K562 (cell line): ENCODE measurements at regions not wholly inside any gene's neighbourhood (a gene's known extent, or its start where the extent isn't known, plus 50 kb on each side); places are given as distances from the start of the nearest gene placed in this dataset.
A peak's percentile ranks its signal among the peaks of the same experiment; 100 is the strongest.

Source experiments
- EP400 ChIP-seq: fragments of 450-650 bp; IDR thresholded peaks from 2 replicates; pipeline ENCODE4 v1.6.1; 2017; ENCODE audit warnings: antibody characterized with exemption, mild to moderate bottlenecking, moderate library complexity
- MAFG ChIP-seq: fragments of 450-650 bp; conservative IDR thresholded peaks from 2 replicates; pipeline ENCODE4 v1.6.1; 2016; ENCODE audit warnings: missing genetic modification characterization, missing compliant biosample characterization
- MEF2D ChIP-seq: conservative IDR thresholded peaks from 2 replicates; pipeline ENCODE4 v1.6.1; 2016; ENCODE audit warnings: low read depth, missing genetic modification characterization, missing compliant biosample characterization
- RBM14 ChIP-seq: fragments of 200-400 bp; formaldehyde crosslinking; IDR thresholded peaks from 2 replicates; pipeline ENCODE4 v1.6.1; 2018; ENCODE audit warnings: low read depth, mild to moderate bottlenecking, low read length, moderate library complexity, borderline replicate concordance; ENCODE audit not compliant: insufficient read depth
- RBM15 ChIP-seq: fragments of 200-400 bp; formaldehyde crosslinking; IDR thresholded peaks from 2 replicates; pipeline ENCODE4 v1.6.1; 2018; ENCODE audit warnings: mild to moderate bottlenecking, low read length, moderate library complexity; ENCODE audit not compliant: insufficient read depth
- RBM34 ChIP-seq: fragments of 200-400 bp; formaldehyde crosslinking; IDR thresholded peaks from 2 replicates; pipeline ENCODE4 v1.6.1; 2018; ENCODE audit warnings: low read length, borderline replicate concordance; ENCODE audit not compliant: insufficient read depth
- SAP30 ChIP-seq: fragments of 200-600 bp; sonication (generic); IDR thresholded peaks from 2 replicates; pipeline ENCODE4 v1.6.1; 2012; ENCODE audit warnings: borderline replicate concordance, low read depth, mild to moderate bottlenecking, moderate library complexity, low read length, control low read depth, inconsistent platforms; ENCODE audit not compliant: insufficient read depth, poor library complexity, severe bottlenecking
- TAF1 ChIP-seq: IDR thresholded peaks from 2 replicates; pipeline ENCODE4 v1.6.1; 2011; ENCODE audit warnings: mild to moderate bottlenecking, low read length, moderate library complexity; ENCODE audit not compliant: insufficient read depth, control insufficient read depth, severe bottlenecking; ENCODE audit errors: extremely low read depth
- ZC3H4 ChIP-seq: sonication (generic); formaldehyde crosslinking; IDR thresholded peaks from 2 replicates; pipeline ENCODE4 v1.9.0; 2021; ENCODE audit warnings: missing genetic modification reagents, borderline replicate concordance
- ZNF444 ChIP-seq: fragments of 250-450 bp; sonication (Bioruptor Pico); IDR thresholded peaks from 2 replicates; pipeline ENCODE4 v1.4.0; 2020; ENCODE audit warnings: mild to moderate bottlenecking, moderate library complexity
- TF ChIP-seq, protein P1 (sequence below): fragments of 450-650 bp; IDR thresholded peaks from 2 replicates; pipeline ENCODE4 v1.6.1; 2016; ENCODE audit warnings: mild to moderate bottlenecking
- TF ChIP-seq, protein P2 (sequence below): fragments of 200-800 bp; sonication (Bioruptor generic); IDR thresholded peaks from 2 replicates; pipeline ENCODE4 v1.6.1; 2017; ENCODE audit warnings: missing genetic modification characterization, missing compliant biosample characterization
- TF ChIP-seq, protein P3 (sequence below): fragments of 250-450 bp; sonication (Bioruptor Pico); IDR thresholded peaks from 2 replicates; pipeline ENCODE4 v1.5.0; 2021
- TF ChIP-seq, protein P4 (sequence below), 2 experiments: fragments of 250-450 bp in 1 of 2; fragments of 450-650 bp in 1 of 2; sonication (Bioruptor Pico) in 1 of 2; IDR thresholded peaks; 2 replicates each; pipeline versions ENCODE4 v1.6.1 to v1.8.0; 2016 to 2021; ENCODE audit warnings: mild to moderate bottlenecking in 2 of 2, moderate library complexity in 2 of 2, missing compliant biosample characterization in 1 of 2, missing genetic modification characterization in 1 of 2
- TF ChIP-seq, protein P5 (sequence below): fragments of 150-350 bp; IDR thresholded peaks from 2 replicates; pipeline ENCODE4 v1.6.1; 2014; ENCODE audit warnings: low read depth, mild to moderate bottlenecking, low read length, borderline replicate concordance

DNA sequence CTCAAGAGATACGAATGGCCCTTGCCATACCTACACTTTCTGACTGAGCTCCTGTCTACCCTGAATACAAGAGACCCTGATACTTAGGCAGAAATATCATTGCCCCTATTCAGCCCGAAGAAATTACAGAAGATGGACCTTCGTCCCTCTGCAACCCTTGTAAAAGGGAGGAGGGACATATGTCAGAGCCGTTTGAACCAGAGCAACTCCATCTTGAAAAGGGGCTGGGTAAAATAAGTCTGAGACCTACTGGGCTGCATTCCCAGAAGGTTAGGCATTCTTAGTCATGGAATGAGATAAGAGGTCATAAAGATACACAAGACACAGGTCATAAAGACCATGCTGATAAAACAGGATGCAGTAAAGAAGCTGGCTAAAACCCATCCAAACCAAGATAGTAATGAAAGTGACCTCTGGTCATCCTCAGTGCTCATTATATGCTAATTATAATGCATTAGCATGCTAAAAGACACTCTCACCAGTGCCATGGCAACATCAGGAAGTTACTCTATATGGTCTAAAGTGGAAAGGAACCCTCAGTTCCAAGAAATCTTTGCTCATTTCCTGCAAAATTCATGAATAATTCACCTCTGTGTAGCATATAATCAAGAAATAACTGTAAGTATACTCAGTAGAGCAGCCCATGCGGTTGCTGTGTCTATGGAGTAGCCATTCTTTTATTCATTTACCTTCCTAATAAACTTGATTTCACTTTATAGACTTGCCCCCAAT lies 49.7 kb upstream of the GPD1L start (continued):
- no peak for TF ChIP-seq MAFG (tag)
- TF ChIP-seq RBM34 = no peak
- TF ChIP-seq, protein P1, sequence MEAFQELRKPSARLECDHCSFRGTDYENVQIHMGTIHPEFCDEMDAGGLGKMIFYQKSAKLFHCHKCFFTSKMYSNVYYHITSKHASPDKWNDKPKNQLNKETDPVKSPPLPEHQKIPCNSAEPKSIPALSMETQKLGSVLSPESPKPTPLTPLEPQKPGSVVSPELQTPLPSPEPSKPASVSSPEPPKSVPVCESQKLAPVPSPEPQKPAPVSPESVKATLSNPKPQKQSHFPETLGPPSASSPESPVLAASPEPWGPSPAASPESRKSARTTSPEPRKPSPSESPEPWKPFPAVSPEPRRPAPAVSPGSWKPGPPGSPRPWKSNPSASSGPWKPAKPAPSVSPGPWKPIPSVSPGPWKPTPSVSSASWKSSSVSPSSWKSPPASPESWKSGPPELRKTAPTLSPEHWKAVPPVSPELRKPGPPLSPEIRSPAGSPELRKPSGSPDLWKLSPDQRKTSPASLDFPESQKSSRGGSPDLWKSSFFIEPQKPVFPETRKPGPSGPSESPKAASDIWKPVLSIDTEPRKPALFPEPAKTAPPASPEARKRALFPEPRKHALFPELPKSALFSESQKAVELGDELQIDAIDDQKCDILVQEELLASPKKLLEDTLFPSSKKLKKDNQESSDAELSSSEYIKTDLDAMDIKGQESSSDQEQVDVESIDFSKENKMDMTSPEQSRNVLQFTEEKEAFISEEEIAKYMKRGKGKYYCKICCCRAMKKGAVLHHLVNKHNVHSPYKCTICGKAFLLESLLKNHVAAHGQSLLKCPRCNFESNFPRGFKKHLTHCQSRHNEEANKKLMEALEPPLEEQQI = no peak
- TF ChIP-seq, protein P2, sequence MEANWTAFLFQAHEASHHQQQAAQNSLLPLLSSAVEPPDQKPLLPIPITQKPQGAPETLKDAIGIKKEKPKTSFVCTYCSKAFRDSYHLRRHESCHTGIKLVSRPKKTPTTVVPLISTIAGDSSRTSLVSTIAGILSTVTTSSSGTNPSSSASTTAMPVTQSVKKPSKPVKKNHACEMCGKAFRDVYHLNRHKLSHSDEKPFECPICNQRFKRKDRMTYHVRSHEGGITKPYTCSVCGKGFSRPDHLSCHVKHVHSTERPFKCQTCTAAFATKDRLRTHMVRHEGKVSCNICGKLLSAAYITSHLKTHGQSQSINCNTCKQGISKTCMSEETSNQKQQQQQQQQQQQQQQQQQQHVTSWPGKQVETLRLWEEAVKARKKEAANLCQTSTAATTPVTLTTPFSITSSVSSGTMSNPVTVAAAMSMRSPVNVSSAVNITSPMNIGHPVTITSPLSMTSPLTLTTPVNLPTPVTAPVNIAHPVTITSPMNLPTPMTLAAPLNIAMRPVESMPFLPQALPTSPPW (CRISPR knock-in tag) = no peak
- no peak for TF ChIP-seq RBM15
- TF ChIP-seq MEF2D (tag) = no peak; the same call in 1 of the 2 replicates
- TF ChIP-seq EP400 = no peak
- TF ChIP-seq, protein P3, sequence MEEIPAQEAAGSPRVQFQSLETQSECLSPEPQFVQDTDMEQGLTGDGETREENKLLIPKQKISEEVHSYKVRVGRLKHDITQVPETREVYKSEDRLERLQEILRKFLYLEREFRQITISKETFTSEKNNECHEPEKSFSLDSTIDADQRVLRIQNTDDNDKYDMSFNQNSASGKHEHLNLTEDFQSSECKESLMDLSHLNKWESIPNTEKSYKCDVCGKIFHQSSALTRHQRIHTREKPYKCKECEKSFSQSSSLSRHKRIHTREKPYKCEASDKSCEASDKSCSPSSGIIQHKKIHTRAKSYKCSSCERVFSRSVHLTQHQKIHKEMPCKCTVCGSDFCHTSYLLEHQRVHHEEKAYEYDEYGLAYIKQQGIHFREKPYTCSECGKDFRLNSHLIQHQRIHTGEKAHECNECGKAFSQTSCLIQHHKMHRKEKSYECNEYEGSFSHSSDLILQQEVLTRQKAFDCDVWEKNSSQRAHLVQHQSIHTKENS (CRISPR knock-in tag) = no peak
- TF ChIP-seq, protein P4, sequence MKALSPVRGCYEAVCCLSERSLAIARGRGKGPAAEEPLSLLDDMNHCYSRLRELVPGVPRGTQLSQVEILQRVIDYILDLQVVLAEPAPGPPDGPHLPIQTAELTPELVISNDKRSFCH (CRISPR knock-in tag; IDR thresholded peaks at IDR 0.05) = no peak
- TF ChIP-seq, protein P4 (tag; IDR thresholded peaks at IDR 0.05) = peak; percentile 64; the same call in 1 of the 2 replicates
- no peak for TF ChIP-seq SAP30
- no peak for TF ChIP-seq ZNF444 (CRISPR knock-in tag)
- no peak for TF ChIP-seq RBM14
- no peak for TF ChIP-seq TAF1
- TF ChIP-seq, protein P5, sequence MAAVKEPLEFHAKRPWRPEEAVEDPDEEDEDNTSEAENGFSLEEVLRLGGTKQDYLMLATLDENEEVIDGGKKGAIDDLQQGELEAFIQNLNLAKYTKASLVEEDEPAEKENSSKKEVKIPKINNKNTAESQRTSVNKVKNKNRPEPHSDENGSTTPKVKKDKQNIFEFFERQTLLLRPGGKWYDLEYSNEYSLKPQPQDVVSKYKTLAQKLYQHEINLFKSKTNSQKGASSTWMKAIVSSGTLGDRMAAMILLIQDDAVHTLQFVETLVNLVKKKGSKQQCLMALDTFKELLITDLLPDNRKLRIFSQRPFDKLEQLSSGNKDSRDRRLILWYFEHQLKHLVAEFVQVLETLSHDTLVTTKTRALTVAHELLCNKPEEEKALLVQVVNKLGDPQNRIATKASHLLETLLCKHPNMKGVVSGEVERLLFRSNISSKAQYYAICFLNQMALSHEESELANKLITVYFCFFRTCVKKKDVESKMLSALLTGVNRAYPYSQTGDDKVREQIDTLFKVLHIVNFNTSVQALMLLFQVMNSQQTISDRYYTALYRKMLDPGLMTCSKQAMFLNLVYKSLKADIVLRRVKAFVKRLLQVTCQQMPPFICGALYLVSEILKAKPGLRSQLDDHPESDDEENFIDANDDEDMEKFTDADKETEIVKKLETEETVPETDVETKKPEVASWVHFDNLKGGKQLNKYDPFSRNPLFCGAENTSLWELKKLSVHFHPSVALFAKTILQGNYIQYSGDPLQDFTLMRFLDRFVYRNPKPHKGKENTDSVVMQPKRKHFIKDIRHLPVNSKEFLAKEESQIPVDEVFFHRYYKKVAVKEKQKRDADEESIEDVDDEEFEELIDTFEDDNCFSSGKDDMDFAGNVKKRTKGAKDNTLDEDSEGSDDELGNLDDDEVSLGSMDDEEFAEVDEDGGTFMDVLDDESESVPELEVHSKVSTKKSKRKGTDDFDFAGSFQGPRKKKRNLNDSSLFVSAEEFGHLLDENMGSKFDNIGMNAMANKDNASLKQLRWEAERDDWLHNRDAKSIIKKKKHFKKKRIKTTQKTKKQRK = no peak
- no peak for TF ChIP-seq ZC3H4 (CRISPR knock-in tag)
